ENCODE measurements at regions not wholly inside any gene's neighbourhood (a gene's known extent, or its start where the extent isn't known, plus 50 kb on each side); places are given as distances from the start of the nearest gene placed in this dataset.

GRCh38 chr7:10889266-10889898 is 84.3 kb upstream of the PHF14 start:
- TF ChIP-seq CTCF (IDR thresholded peaks at IDR 0.05; ENCODE audit: insufficient read depth, low read depth, low read length) (peak; percentile 91), EZH2 (IDR thresholded peaks at IDR 0.05; ENCODE audit: insufficient read depth, low read length) (no peak)

All from astrocyte (in vitro differentiated cells and primary cell).